Caco-2 (cell line): ENCODE measurements at regions not wholly inside any gene's neighbourhood (a gene's known extent, or its start where the extent isn't known, plus 50 kb on each side); places are given as distances from the start of the nearest gene placed in this dataset.

Source experiments
- BruUV-seq: library from RNA; stranded (reverse); fragments of 400-500 nt; replicated peaks from 2 replicates; lab custom pipeline; 2021; lab: Mats Ljungman, UMichigan
- CTCF ChIA-PET: fragments of 300-600 bp; sonication (Branson Sonifier 250); formaldehyde crosslinking; loops from one replicate; lab custom pipeline; 2022; ENCODE audit warnings: antibody characterized with exemption; lab: Charles Lee
- POLR2A ChIA-PET: fragments of 300-600 bp; sonication (Branson Sonifier 250); formaldehyde crosslinking; loops from one replicate; lab custom pipeline; 2022; ENCODE audit warnings: antibody characterized with exemption; lab: Charles Lee
- DNase-seq, 2 experiments: peaks; one replicate each; pipeline versions ENCODE4 v3.0.0 to v3.0.0-alpha.2; 2020 to 2022
- H3K27me3 ChIP-seq: replicated peaks from 2 replicates; pipeline ENCODE4 v1.6.0; 2011; ENCODE audit warnings: low read length; ENCODE audit not compliant: control insufficient read depth, insufficient read depth
- H3K36me3 ChIP-seq: 2 replicates; pipeline ENCODE4 v1.5.1; 2011; ENCODE audit warnings: low read length; ENCODE audit not compliant: control insufficient read depth, insufficient read depth
- H3K4me1 ChIP-seq: fragments of 250-450 bp; sonication (Bioruptor Pico); 2 replicates; pipeline ENCODE4 v1.5.1; 2020; ENCODE audit warnings: mild to moderate bottlenecking
- H3K4me3 ChIP-seq: 2 replicates; pipeline ENCODE4 v1.5.1; 2011; ENCODE audit warnings: low read depth, mild to moderate bottlenecking, control low read depth, low read length
- H3K9me3 ChIP-seq: fragments of 250-450 bp; sonication (Bioruptor Pico); 2 replicates; pipeline ENCODE4 v1.5.1; 2020; ENCODE audit warnings: mild to moderate bottlenecking, moderate library complexity
- H3K27ac Mint-ChIP-seq: one replicate; pipeline ENCODE4 v1.8.0; 2022; ENCODE audit warnings: mixed read lengths; ENCODE audit not compliant: unreplicated experiment
- H3K27me3 Mint-ChIP-seq: one replicate; pipeline ENCODE4 v1.8.0; 2022; ENCODE audit warnings: mixed read lengths; ENCODE audit not compliant: insufficient read depth, unreplicated experiment
- H3K36me3 Mint-ChIP-seq: one replicate; pipeline ENCODE4 v1.8.0; 2022; ENCODE audit warnings: mild to moderate bottlenecking, mixed read lengths; ENCODE audit not compliant: insufficient read depth, unreplicated experiment
- H3K4me1 Mint-ChIP-seq: one replicate; pipeline ENCODE4 v1.8.0; 2022; ENCODE audit warnings: low read depth, mixed read lengths; ENCODE audit not compliant: unreplicated experiment
- H3K4me3 Mint-ChIP-seq: one replicate; pipeline ENCODE4 v1.8.0; 2022; ENCODE audit warnings: mild to moderate bottlenecking, moderate library complexity, mixed read lengths; ENCODE audit not compliant: unreplicated experiment
- H3K9me3 Mint-ChIP-seq: one replicate; pipeline ENCODE4 v1.8.0; 2022; ENCODE audit warnings: mixed read lengths; ENCODE audit not compliant: unreplicated experiment
- intact Hi-C: fragments of 100-400 bp; cut with micrococcal nuclease; formaldehyde crosslinking; loops from one replicate; pipeline ENCODE4 v1.10.0; 2022; ENCODE audit not compliant: unreplicated experiment
- TF ChIP-seq, protein P1 (sequence below), 2 experiments: fragments of 200-600 bp in 1 of 2; IDR thresholded peaks; 1 replicate in 1 of 2; 2 replicates in 1 of 2; pipeline versions ENCODE4 v1.5.1 to v1.8.0; 2011 to 2022; ENCODE audit warnings: antibody characterized with exemption in 1 of 2, control low read depth in 1 of 2, inconsistent platforms in 1 of 2, low read depth in 1 of 2, low read length in 1 of 2, mild to moderate bottlenecking in 1 of 2, moderate library complexity in 1 of 2; ENCODE audit not compliant: insufficient read depth in 1 of 2, severe bottlenecking in 1 of 2, unreplicated experiment in 1 of 2

DNA sequence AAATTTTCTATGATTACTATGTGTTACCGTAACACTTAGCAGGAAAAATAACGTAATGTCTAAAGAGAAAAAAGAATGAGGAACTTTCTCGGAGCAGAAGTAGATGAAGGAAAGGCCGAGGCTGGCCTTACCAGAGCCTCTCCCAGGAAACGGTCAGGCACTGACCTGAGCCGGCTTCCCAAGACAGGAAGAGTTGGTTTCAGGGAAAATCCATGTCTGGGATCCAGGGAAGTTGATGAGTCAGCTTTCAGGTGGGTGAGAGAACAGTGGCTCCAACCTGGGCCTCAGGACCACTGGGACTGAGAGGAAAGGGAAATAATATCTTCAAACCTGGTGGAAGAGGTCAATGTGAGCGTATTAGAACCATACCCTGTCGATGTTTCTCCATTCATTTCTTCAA lies 93.3 kb upstream of the UBL3 start:
- CTCF ChIA-PET: no interaction called here
- Mint-ChIP-seq H3K4me1 (peaks cover 6% of the 10 kb centered on the region), H3K27ac (no peak overlapping the region), H3K36me3 (no peaks in the 10 kb centered on the region), H3K4me3 (no peak overlapping the region), H3K27me3 (no peaks in the 10 kb centered on the region), H3K9me3 (no peaks in the 10 kb centered on the region)
- no peaks in the 10 kb centered on the region for H3K27me3 ChIP-seq
- TF ChIP-seq, protein P1, sequence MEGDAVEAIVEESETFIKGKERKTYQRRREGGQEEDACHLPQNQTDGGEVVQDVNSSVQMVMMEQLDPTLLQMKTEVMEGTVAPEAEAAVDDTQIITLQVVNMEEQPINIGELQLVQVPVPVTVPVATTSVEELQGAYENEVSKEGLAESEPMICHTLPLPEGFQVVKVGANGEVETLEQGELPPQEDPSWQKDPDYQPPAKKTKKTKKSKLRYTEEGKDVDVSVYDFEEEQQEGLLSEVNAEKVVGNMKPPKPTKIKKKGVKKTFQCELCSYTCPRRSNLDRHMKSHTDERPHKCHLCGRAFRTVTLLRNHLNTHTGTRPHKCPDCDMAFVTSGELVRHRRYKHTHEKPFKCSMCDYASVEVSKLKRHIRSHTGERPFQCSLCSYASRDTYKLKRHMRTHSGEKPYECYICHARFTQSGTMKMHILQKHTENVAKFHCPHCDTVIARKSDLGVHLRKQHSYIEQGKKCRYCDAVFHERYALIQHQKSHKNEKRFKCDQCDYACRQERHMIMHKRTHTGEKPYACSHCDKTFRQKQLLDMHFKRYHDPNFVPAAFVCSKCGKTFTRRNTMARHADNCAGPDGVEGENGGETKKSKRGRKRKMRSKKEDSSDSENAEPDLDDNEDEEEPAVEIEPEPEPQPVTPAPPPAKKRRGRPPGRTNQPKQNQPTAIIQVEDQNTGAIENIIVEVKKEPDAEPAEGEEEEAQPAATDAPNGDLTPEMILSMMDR (IDR thresholded peaks at IDR 0.05; ENCODE audit: insufficient read depth in 1 of 2, low read depth in 1 of 2, low read length in 1 of 2, severe bottlenecking in 1 of 2, unreplicated experiment in 1 of 2): no peak
- POLR2A ChIA-PET: no interaction called here
- no peaks in the 10 kb centered on the region for H3K36me3 ChIP-seq
- DNase-seq: no peak
- H3K9me3 ChIP-seq: no peaks in the 10 kb centered on the region
- H3K4me1 ChIP-seq: no peaks in the 10 kb centered on the region
- H3K4me3 ChIP-seq: no peak overlapping the region
- intact Hi-C loops: no loop called here
- no TSS peak for BruUV-seq

DNA sequence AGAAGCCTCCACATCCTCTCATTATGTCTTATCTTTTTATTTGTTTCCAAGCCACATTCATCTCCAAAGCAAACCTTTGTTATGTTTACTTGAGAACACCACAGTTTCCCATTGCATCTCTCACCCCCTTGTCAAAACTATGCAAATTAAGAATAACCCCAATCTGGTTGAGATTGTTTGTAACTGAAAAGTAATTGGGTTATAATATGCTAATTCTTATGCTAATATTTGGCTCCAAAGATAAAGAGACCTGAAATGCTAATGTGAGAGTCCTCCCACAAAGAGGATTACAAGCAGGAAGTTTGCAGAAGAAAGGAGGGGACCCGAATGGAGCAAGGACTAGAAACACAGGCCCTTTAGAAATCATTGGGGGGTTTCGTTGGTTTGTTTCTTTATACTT lies 92.9 kb upstream of the UBL3 start:
- TF ChIP-seq, protein P1 (IDR thresholded peaks at IDR 0.05; ENCODE audit: insufficient read depth in 1 of 2, low read depth in 1 of 2, low read length in 1 of 2, severe bottlenecking in 1 of 2, unreplicated experiment in 1 of 2): no peak
- Mint-ChIP-seq H3K27me3 (no peaks in the 10 kb centered on the region), H3K4me3 (no peak overlapping the region), H3K4me1 (peaks cover 6% of the 10 kb centered on the region), H3K9me3 (no peaks in the 10 kb centered on the region), H3K36me3 (no peaks in the 10 kb centered on the region), H3K27ac (no peak overlapping the region)
- Histone ChIP-seq H3K36me3 (no peaks in the 10 kb centered on the region), H3K4me3 (no peak overlapping the region), H3K27me3 (no peaks in the 10 kb centered on the region), H3K4me1 (no peaks in the 10 kb centered on the region), H3K9me3 (no peaks in the 10 kb centered on the region)
- no TSS peak for BruUV-seq
- intact Hi-C loops: no loop called here
- POLR2A ChIA-PET: no interaction called here
- CTCF ChIA-PET: no interaction called here
- DNase-seq: no peak

DNA sequence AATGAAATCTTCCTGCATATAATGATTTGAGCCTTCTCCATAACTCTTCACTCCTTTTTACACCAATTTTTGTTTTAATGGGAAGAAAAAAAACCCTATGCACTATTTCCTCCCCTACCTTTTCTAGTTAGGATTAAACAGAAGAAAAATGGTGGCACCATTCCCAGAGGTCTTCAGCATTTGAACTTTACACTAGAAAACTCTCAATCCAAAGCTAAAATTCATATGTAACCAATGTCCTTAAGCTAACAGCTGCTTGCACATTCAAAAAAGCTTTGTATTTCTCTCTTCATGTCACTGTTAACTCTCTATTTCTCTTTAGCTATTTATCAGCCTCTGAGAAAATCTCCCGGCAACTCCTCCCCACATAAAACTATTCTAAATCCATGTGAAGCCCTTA lies 90.3 kb upstream of the UBL3 start:
- H3K36me3 ChIP-seq: no peaks in the 10 kb centered on the region
- H3K4me1 ChIP-seq: no peaks in the 10 kb centered on the region
- Mint-ChIP-seq H3K9me3 (no peaks in the 10 kb centered on the region), H3K27me3 (no peaks in the 10 kb centered on the region), H3K4me3 (no peak overlapping the region), H3K27ac (no peak overlapping the region), H3K4me1 (peaks cover 5% of the 10 kb centered on the region), H3K36me3 (no peaks in the 10 kb centered on the region)
- no TSS peak for BruUV-seq
- intact Hi-C loops: no loop called here
- H3K4me3 ChIP-seq: no peak overlapping the region
- no peaks in the 10 kb centered on the region for H3K27me3 ChIP-seq
- no peaks in the 10 kb centered on the region for H3K9me3 ChIP-seq
- no peak for DNase-seq
- TF ChIP-seq, protein P1 (IDR thresholded peaks at IDR 0.05; ENCODE audit: insufficient read depth in 1 of 2, low read depth in 1 of 2, low read length in 1 of 2, severe bottlenecking in 1 of 2, unreplicated experiment in 1 of 2): no peak
- CTCF ChIA-PET: no interaction called here
- POLR2A ChIA-PET: no interaction called here
